ENCODE measurements at regions not wholly inside any gene's neighbourhood (a gene's known extent, or its start where the extent isn't known, plus 50 kb on each side); places are given as distances from the start of the nearest gene placed in this dataset.

DNA sequence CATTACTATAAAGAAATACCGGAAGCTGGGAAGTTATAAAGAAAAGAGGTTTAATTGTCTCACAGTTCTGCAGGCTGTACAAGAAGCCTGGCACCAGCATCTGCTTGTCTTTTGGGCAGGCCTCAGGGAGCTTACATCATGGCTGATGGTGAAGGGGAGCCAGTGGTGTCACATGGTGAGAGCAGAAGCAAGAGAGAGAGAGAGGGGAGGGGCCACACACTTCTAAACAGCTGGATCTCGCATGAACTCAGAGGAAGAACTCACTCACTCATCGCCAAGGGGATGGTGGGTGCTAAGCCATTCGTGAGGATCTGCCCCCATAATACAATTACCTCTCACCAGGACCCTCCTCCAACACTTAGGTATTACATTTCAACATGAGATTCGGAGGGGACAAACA, 51.8 kb upstream of the ANKRD34C start:
- DNase-seq = no peak

DNA sequence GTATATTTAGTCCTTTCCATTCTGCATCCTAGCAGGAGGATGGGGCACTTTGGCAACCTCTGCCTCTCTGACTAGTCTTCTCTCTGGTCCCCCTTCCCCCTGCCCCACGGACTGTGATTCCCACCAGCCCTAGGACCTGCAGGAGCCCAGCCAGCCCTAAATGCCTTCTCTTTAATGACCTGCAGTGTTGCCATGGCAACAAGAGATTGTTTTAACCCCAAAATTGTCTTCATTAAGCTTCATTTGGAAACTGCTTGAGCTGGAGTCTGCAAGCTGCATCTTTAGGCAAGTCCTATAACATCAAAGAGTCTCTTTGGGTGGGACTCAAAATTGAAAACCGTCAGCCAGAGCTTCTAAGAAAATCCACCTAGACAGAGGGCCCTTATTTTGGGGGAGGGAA, 59.7 kb upstream of the ANKRD34C start:
- DNase-seq = no peak

- no peak for DNase-seq
Observed at GRCh38 chr15:79221696-79222095, 60.8 kb upstream of the ANKRD34C start.

- no peak for DNase-seq
Observed at GRCh38 chr15:79219393-79220056, 63.0 kb upstream of the ANKRD34C start.

DNA sequence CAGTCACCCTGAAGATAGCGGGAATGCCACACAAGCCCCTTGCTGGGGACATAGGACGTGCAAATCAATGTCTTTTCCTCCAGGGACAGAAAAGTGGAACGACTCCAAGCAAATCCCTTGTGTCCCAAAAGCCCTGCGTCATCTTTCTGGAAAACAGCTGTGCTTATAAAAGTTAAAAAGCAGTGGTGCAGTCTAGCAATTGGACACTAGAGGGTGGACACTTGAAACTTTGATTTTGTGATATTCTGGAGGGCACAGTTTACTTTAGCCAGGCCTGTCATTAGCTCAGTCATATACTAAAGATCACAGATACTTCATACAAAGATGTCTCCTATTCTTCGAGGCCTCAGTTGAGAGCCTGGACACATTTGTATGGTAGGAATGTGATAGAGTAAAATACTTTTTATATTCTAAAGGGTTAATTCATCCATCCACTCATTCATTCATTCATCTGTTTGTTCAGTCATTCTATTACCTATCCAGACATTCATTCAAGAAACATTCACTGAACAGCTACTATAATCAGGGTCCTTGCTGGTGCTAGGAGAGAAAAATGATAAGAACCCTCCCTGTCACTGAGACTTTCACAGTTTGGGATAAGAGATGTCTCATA, 63.8 kb upstream of the ANKRD34C start:
- no peak for DNase-seq

GRCh38 chr15:79213650-79214049, 68.9 kb upstream of the ANKRD34C start:
- no peak for DNase-seq

DNA sequence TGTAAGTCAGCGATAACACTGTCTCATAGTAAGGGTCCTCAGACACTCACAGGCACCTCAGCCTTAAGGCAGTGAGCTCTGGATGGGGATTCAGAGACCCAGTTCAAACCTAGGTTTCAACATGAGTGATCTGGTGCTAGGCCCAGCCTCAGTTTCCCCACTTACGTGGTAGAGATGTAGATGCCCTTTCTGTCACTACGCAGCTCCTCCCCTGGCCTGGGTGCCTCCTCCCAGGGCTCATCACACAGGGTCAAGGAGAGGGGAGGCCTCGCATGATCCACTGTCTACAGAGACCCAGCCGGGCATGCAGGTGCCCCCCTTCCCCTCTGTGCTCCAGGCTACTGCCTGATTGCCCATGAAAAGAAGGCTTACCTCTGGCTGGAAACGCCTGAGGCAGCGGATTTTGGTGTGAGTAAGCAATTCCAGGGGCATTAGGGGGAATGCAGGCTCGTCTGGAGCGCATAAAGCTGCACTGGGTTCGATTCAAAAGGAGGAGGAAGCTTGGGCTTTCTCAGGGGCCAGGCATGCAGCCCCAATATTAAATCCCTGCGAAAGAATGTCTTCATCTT, 69.8 kb upstream of the ANKRD34C start:
- no peak for DNase-seq

DNA sequence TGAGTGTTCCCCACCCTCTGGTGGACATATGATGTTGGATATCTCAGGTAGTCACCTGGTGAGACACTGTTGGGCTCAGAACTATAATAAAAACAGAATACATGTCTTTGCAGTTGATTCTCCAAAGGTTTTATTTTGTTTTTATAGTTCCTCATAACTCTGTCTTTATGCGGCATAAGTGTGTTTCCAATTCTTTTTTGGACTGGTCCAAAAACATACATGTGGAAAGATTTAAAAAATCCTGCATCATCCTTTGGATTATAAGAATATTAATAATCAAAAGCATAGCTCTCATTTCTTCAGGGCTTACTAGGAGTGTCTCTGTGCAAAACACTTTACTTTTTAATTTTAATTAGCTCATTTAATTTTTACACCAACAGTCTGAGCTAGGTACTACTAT, 71.0 kb upstream of the ANKRD34C start:
- DNase-seq = no peak

- DNase-seq = no peak
Observed at GRCh38 chr15:79209690-79210089, 72.8 kb upstream of the ANKRD34C start.

DNA sequence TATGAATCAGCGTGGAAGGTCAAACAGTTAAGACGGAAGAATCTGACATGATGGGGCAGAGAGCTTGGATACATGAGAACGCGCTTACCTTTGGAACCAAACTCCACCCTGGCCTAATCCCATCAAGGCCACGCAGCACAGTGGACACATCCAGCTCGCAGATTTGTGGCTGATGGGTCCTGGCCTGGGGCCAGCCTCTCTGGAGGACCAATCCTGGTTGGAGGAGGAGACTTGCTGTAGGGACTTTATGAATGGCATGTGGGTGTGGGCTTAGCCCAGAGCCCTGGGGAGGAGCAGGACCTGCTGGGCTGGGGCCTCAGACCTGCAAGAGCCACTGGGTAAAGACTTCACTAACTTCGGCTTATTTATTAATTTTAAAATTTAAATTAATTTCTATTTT, 73.4 kb upstream of the ANKRD34C start:
- no peak for DNase-seq

GRCh38 chr15:79208179-79208578, 74.3 kb upstream of the ANKRD34C start:
- no peak for DNase-seq

GRCh38 chr15:79206940-79207339, 75.6 kb upstream of the ANKRD34C start:
- DNase-seq = no peak

DNA sequence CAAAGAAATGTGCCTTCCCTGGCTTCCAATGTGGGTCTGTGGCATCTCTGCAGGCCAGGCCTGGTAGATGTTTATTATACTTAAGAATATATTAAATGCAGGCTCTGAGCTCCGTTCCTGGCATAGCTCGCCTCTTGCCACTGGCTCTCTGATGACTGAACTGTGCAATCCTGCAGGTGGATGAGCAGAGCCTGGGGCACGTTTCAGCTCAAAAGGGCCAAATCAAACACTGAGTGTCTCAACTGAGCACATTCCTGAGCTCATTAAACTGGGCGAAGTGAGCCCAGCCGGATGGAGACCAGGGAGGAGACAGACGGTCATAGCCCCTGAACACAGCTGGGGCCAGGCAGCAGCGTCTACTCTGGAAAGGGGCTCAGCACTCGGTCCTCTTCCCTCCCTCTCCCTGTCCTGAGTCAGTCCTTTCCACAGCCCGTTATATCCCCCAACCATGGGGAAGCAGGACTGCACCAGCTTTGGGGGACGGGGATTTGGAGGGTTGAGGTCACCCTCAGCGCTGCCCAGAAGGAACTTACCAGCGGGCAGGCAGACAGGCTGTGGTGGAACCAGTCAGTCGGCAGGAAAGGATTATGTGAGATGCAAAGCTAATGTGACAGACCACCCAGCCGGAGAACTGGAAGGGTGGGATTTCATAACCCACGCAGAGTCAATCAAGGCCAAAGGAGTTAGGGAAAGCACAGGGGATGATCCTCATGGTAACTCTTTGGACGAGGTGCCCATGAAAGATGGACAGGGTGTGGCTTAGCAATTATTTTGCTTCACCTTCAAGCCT, 77.4 kb upstream of the ANKRD34C start:
- no peak for DNase-seq

DNA sequence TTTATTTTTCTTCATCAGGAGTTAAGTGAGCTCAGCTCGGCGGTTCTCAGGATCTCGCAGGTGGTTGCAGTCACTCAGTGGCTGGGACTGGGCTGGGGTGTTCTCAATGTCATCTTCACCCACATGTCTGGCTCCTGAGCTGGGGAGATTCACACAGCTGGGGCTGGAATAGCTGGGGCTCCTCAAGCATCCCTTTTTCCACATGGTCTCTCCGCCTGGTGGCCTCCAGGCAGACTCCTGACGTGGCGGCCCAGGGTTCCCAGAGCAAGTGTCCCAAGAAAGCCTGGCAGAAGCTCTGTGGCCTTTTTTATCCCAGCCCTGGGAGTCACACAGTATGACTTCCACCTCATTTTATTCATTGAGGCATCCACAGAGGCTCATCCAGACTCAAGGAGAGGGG, 84.1 kb upstream of the ANKRD34C start:
- no peak for DNase-seq

DNA sequence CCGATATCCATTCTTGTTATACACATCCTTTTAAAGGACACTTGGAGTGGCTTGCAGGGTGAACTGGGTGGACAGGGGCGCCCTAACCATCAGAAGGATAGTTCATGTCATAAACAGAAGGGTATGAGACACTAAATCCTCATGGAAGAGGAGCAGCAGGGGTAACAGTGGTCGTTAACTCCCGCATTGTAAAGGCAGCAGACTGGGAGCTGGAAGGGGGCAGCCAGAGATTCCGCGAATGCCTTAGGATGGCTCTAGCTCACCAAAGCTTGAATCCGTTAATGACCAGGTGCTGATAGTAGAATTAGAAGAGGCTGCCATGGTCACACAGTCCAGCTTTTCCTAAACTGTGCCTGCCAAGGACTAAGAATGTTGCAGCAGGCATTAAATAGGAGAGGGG, 85.2 kb upstream of the ANKRD34C start:
- no peak for DNase-seq

DNA sequence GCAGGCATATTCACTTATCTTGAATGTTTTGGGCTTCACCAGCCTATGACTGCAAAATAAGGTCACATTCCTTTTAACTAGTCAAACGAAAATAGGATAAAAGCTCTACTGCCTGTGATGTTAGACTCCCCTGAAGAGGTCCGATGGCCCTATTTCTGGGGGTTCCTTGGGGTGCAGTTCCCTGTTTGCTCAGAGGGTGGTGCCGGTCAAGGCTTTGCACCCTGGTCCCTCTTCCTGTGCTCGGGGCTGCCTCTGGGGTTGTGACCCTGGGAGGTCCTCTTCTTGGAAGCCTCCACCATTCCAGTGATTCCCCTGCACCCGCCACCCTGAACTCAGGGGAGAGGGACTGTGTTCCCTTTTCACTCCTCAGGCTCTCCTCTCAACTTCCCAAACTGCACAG, 86.7 kb upstream of the ANKRD34C start:
- DNase-seq = no peak

DNA sequence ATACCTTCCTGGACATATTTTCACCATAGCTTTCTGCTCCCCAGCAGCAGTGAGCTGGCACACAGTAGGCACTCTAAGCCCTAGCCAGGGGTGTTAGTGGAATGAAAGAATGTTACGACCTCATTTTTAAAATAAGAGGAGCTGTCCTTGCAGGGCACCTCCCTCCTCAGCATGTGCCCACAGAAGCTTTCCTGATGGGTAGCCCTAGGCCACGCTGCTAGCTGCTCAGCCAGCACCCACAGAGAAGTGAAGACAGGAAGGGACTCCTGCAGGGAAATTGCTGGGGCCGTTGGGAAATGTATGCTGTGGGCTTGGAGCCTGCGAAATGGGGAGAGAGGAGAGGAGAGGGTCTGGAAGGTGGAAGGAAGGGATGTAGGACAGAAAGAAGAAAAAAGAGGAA, 87.3 kb upstream of the ANKRD34C start:
- no peak for DNase-seq

- no peak for DNase-seq
Observed at GRCh38 chr15:79194386-79194785, 88.1 kb upstream of the ANKRD34C start.

DNA sequence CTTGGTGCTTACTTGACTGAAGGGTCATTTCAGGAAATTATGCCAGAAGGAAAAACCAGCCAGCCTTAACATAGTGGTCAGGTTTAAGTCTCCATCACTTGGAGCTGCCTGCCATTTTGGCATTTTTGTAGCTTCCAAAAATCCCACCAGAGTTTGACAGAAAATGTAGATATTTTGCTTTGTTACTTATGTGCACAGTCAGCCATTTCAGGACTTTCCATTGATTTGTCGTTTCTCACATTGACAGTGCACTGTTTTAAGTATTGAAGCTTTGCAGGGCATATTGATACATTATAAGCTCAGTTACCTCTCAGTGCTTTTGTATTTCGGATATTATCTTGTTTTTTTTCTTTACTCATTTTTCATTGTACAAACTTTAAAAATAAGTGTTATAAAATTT, 89.0 kb upstream of the ANKRD34C start:
- no peak for DNase-seq

DNA sequence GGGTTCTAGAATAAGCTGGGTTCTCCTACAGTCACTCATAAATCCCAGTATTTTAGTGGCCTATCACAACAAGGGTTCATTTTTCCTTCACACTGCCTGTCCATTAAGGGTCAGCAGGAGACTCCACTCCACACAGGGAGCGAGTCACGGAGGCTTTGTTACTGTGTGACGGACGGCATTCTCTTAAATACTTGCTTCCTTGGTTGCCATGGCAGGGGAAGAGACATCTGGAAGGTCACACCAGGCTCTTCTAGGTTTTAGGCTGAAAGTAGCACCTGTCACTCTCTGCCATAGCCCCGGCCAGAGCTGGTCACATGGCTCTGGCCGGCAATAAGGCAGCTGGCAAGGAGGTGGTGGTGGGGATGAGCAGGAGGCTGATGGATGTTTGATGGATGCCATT, 89.4 kb upstream of the ANKRD34C start:
- DNase-seq = no peak

DNA sequence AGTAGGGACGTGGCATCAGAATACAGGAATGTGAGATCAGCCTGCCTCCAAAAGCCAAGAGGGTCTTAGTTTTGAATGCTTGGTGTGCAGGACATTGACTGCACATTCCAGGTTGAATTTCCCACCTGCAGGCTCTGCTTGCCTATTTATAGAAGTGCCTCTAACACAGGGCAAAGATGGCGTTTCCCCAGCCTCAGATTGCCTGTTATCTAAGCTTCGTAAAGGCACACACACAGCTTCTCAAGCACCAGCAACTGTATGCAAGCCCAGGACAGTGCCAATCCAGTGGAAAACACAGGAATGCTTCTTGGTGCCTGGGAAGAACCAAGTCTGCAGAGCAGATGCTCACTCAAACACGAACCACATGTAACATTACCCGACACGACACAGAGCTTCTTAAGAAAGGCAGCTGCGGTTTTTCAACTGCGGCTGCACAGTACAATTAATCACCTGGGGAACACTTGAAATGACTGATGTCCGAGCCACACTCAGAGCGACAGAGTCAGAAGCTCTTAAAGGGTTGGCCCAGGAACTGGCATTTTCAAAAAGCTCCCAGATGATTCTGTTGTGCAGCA, 90.0 kb upstream of the ANKRD34C start:
- DNase-seq = no peak

GRCh38 chr15:79190093-79190492, 92.4 kb upstream of the ANKRD34C start:
- DNase-seq = no peak

DNA sequence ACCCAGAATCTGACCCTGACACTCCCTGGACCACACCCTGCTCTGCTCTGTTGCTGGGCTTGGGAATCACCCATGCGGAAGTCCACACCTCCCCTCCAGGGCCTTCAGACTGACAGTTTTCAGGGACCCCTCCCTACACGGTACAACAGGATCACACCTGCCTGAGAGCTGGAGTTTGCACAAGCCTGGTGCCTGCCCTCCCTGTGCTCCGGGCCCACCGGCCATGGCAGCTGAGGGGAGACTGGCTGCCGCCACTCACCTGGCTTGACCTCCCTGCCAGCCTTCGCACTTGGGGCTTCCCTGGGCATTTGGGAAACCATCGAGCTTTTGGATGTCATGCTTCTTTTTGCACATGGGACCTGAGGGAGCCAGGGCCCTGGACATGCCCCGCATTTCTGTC, 95.9 kb upstream of the ANKRD34C start:
- no peak for DNase-seq

- peak; percentile 15 for DNase-seq
Observed at GRCh38 chr15:79185199-79185598, 94.6 kb upstream of the RASGRF1 start.

Data from activated naive CD4-positive, alpha-beta T cell treated with Interleukin-2 at 50 U/mL for 16 hours (primary cell).